Fibroblast of skin of right quadriceps (primary cell): ENCODE measurements at regions not wholly inside any gene's neighbourhood (a gene's known extent, or its start where the extent isn't known, plus 50 kb on each side); places are given as distances from the start of the nearest gene placed in this dataset.
A peak's percentile ranks its signal among the peaks of the same experiment; 100 is the strongest.

ENCODE experiments used
- DNase-seq: peaks from one replicate; pipeline ENCODE4 v3.0.0-alpha.2; 2013

GRCh38 chr18:23391156-23391555, 61.9 kb upstream of the RIOK3 start:
- peak; percentile 12 for DNase-seq

GRCh38 chr18:23397907-23398306, 55.2 kb upstream of the RIOK3 start:
- no peak for DNase-seq

- no peak for DNase-seq
These were observed 54.7 kb upstream of the RIOK3 start for GRCh38 chr18:23398401-23398800.

DNA sequence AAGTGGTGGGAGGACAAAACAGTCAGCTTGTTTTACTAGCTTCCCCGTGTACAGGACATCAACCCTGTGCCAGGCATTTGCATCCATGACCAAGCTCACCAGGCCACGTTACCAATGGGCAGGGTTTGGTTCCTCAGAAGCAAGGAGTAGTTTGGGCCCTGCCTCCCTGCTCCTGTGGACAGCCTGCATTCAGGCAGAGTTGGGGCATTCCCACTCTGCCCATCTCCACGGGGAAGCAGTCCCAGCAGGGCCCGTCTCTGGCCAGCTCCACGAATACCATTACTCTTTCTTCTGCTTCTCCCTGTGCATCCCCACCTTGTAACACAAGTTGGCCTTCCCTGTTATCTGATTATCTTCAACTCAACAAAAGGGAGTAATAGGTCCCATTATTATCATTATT, 54.0 kb upstream of the RIOK3 start:
- no peak for DNase-seq

DNA sequence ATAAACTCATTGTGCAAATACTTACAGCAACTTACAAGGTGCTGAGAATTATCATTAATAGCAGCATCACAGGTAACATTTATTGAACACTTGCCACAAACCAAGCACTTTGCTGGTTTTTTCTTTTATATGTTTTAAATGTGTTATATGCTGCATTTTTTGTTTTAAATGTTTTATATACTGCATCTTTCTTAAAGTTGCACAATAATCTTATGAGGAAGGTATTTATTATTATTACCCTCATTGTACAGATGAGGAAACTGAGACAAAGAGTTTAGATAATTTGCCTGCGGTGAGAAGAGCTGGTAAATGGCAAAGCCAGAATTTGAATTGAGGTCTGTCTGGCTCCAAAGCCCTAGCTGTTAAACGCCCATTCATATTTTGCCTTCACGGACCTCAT, 52.2 kb upstream of the RIOK3 start:
- no peak for DNase-seq

DNA sequence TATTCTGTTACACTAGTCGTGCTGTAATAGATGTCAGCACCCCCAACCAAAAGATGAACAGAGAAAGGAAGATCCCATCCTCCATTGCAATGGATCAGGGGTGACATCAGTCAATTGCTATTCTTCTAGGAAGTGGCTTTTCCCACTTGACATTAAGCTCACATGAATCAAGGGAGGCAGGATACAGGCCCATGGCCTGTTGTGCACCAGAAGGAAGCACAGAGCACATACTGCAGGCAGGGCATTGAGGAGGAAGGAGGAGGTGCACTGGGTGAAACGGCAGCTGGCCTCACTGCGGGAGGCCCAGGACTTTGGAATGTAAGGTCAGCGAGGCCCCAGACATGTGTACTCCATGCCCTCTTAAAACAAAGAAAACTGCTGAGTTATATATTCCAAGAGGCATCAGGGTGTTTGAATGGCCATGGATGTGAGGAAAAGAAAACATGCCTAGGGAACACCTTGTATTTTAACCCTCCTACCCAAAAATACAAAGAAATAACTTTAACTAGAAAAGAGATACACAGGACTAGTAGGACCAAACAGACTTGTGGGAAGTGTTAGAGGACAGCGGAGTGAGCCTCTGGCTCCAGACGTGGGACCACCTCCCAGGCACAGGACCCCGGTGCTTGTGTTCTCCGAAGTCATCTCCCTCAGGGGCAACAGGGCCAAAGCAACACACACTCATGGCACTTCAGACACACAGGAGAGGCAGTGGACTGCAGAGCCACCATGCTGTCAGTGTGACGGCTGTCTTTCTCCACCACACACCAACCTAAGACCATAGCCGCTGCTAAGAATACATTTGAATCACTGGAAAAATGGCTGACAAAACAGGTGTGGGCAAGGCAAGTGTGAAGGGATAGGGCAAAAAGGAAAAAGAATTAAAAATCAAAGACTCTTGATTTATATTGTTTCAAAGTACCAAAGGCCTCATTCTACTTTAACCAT, 51.4 kb upstream of the RIOK3 start:
- peak; percentile 72 for DNase-seq
